Stimulated activated CD4-positive, alpha-beta T cell treated with anti-CD3 and anti-CD28 coated beads, Interleukin-1b, Interleukin-23, amount 100 ng/mL, for 1 hour (primary cell): ENCODE measurements at regions not wholly inside any gene's neighbourhood (a gene's known extent, or its start where the extent isn't known, plus 50 kb on each side); places are given as distances from the start of the nearest gene placed in this dataset.
"Not testable (repeated sequence)": the region's sequence is repeated elsewhere in the genome, so short reads cannot be mapped to it uniquely, and the experiment has no call there.

ENCODE experiments used
- DNase-seq, 2 donors: peaks; one replicate each; pipeline ENCODE4 v3.0.0-alpha.2; 2020; ENCODE audit warnings: low read depth in 2 of 2

DNA sequence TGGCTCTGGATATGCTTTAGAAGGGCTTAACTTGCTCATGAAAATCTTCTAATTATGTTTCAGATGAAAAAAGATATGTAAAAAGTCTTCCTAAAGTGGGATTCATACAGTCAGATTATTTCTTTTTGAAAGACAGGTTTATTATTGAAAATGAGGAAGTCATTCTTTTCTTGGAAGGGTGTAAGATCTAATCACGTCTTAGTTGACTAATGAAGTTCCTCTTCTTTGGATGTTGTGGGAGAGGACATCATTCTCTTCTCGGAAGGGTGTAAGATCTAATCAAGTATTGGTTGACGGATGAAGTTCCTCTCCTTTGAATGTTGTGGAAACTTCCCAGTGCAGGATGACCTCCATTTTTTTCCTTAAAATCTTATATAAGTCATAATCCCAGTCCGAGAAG is 74.9 kb downstream of the ALG10 start:
- DNase-seq, result no peak

DNA sequence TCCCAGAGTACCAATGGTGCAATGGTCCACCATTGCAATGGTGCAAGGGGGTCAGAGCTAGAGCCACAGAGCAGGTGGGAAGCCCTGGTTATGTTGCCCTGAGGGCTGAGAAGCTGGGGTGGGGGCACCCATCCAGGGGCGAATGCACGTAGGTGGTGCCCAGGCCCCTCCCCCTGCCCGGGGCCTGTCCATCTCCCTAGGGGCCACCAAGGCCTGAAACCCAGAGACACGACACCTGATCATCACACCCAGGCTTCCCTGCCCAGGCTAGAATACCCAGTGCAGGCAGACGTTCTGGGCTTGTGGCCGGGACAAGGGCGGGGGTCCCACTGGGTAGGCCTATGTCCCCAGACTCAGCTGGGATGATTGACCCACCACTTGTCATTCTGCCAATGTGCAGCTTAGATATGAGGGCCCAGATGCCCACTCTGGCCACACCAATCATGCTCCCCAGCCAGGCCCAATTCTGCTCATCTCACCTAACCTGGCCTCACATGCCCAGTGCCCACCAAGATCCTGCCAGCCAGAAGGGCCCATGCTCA is 83.2 kb downstream of the ALG10 start:
- DNase-seq, result no peak

DNA sequence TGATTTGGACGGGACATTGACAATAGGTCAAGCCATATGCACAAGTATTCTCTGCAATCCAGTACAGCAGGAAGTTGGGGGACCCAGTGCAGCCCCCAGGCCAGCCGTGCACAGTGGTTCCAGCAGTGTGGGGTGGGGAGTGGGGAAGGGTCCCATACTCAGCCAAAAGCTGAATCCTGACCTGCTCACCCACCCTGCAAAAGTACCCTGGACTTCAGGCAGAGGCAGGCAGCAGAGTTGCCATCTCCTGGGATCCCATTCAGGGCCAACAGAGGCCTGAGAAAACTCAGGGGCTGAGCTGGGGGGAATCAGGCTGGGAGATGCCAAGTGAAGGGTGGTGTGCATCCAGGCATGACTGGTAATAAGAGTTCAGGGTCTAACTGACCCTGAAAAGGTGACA is 83.9 kb downstream of the ALG10 start:
- DNase-seq, result no peak

DNA sequence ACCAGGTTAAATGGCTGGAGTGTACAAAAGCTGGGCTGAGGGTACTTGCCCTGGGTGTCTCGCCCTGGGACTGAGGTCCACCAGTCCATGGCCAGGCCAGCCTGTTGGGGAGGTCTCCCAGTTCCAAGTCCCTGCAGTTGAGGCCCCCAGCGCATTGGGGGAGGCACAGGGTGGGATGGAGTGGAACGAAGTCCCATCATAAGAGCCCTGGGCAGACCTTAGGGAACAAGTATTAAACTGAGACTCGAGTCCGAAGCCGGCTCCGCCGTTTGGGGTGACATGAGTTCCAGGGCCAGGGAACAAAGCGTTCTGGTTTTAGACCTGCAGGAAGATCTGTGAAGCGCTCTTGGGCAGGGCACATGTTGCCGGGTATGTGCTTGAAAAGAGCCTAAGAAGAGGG is 84.7 kb downstream of the ALG10 start:
- no peak for DNase-seq

DNA sequence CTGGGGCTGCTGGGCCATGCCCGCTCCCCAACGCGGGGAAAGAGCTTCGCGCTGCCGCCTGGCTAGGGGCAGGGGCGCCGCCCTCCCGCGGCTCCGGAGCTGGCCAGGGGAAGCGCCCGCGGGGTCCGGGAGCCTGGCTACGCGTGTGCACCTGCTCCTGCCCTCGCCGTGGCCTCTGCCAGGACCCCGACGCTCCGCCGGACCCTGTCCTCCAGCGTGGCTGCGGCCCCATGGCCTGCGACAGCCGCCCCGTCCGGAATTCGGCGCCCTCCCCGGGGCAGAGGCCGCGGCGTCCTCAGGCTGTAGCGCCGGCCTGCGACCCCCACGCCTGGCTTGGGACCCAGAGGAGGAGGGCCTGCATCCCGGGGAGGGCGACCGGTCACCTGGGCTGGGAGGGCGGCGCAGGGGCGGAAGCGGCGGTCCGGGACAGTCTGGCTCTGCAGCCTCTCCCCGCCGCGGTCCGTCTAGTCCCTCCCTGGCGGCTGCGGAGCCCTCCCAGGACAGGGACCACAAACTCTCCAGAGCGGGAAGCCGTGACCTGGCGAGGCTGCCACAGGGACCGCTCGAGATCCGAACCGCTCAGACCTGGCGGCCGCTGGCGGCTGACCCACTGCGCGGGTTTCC is 85.6 kb downstream of the ALG10 start:
- DNase-seq, result no peak

DNA sequence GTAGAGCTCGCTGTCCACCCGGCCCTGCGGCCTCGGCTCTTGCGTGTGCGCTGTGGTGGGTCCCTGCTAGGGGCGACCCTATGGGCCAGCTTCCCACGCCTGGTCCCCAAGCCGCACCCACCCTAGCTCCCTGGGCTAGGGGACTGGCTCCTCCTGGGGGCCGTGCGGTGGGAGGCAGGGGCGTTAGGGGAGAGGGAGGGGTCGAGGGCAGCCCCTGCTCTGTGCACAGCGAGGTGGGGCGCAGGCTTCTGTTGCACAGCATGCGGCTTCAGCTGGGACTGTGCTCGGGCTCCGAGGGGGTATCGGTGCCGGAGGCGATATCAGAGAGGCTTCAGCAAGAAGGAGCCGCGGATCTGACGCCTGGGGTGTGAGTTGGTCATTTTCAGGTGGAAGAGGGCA is 86.1 kb downstream of the ALG10 start:
- no peak for DNase-seq

DNA sequence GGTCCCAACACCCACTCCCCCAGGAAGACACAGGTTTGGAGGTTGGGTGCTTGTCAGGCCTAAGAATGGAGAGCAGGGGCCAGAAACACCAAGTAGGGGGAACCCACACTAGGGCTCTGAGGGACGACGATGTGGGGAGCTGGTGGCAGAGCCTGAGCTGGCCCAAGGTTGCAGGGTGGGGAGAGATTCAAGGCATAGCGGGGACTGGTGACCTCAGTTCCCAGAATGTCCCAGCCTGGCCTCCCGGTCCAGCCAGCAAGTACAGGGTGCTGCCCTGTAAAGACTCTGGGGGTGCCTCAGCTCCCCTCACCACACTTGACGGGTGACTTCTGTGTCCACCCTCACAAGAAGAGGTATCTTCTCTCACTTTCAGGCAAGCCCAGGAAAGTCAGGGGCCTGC is 86.7 kb downstream of the ALG10 start:
- no peak for DNase-seq

DNA sequence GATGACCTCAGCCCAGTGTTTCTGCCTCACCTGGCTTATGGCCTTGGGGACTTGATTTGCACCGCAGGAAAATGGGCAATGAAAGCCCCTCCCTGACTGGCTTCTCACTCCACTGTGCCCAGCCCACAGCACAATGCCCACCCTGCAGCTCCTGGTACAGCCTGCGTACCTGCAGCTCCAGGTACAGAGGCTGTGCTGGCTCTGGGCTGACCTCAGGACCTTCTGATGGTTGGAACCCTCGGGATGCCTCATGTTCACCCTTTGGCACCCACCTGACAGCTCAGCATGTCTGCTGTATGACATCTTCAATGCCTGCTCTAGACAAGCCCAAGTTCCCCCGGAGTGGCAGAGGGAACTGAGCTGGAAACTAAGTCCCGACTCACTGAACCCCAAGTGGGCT is 87.1 kb downstream of the ALG10 start:
- DNase-seq, result no peak

DNA sequence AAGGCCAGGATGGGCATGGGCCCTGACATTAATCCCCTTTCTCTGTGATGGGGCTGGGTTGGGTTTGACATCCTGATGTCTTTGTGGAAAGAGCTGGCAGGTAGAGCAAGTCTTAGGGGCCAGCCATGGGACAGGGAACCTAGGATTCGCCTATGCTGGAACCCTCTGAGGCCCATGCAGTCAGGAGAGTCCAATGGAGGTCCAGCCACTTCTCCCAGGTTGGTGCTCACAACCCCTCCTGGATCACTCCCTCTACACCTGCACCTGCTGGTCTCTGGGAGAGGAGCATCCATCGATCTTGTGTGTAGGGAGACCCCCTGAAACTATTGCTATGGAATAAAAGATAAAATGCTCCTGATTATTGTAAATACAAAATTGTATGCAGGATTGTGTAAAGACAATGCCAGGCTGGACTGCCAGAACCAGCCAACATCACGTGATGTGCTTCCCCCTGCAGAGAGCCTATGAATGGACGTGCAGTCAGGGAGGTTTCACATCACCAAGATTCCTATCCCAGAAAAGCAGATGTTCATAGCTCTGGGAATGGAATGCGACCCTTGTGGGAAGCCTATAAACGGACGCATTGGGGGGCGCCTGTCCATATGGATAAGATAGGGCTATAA is 87.7 kb downstream of the ALG10 start:
- not testable (repeated sequence) for DNase-seq

DNA sequence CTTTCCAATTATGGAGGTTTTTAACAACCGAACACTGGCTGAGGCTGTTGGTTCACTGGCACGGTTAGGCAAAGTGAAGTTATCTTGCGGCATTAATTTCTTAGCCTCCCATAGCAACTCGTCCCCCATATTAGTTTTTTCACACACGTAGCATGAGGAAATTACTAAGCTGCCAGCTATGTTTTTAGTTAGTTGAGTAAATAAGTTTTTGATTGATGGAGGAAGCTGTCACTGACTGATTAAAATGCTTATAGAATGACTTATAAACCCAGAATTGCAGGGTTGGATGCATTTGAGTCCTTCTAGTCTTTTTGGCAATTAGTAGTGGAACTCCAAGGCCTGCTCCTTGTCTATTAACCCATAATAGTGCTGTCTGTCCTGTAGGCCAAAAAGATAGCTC is 97.1 kb downstream of the ALG10 start:
- no peak for DNase-seq

DNA sequence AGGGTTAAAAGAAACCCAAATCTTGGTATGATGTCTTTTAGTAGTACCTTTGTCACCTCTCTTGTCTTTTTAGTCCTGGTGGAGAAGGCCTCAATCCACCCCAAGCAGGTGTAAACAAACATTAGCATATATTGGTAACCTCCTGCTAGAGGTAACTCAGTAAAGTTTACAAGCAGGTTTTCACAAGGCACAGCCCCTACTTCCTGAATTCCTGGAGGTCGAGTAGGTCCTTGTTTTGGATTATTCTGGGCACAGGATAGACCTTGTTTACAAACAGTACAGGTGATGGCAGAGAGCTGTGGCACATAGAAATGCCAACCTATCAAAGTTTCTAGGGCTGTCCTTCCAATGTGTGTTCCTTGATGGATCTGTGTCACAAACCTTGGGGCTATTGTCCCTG is 99.1 kb downstream of the ALG10 start:
- DNase-seq, result no peak

DNA sequence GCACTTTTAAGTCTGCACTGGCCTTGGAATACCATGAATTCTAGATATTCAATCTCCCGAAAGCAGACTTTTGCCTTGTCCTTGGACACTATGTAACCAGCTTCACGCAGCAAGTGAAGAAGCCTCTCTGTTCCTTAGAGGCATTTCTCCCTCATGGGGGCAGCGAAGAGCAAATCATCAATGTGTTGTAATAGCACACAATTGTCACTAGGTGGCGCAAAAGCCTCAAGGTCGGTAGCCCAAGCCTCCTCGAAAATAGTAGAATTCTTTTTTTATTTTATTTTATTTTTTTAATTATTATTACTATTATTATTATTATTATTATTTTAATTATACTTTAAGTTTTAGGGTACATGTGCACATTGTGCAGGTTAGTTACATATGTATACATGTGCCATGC is 100.8 kb downstream of the ALG10 start:
- DNase-seq, result not testable (repeated sequence)

DNA sequence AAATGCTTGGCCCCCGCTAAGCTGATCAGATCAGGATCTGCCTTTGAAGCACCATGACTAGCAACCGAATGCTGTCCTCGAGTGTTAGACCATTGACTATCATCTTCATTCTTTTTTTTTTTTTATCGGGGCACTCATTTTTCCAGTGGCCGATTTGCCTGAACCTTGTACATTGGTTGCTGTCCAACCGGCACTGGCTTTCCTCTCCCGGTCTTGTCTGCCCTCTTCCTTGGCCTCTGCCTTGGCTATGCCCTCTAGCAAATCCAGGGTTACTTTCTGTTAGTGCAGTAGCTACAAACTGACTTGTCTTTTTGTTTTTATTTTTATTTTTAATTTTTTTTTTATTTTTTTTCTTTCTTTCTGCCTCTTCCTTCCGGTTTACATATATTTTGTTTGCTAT is 102.3 kb downstream of the ALG10 start:
- no peak for DNase-seq

DNA sequence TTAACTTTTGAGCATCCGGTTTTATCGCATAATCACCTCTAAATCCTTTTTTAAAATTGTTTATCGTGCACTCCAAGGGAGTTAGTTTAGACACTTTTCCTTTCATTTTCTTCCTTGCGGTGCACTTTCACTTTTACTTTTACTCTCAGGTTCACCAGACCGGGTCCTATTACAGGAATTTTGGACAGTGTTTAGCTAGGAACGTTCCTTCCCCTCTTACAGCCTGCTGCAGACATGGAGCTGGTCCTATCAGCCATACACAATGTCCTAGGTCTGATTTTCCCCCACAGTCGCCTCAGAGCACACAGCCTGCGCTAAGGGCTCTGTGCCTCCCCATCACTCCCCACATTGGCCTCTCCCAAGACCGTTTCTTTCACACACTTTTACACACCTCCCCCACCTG is 103.9 kb downstream of the ALG10 start:
- DNase-seq, result no peak

DNA sequence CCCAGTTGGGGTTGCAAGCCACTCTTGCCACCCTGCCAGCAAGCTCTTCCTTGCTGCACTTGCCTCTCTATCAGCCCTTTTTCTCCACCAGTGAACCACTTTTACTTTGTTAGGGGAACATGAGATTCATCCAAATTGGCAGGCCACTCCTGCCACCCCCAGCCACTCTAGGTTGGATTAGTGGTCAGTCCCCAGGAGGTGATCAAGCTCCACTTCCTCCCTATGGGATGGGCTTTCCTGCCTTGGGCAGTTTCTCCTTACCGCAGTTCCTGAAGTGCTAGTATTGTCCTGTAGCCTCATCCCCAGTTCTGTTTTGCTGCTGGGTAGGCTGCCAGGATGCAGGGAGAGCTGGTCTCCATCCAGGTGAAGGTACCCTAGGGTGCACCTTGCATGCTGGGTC is 104.5 kb downstream of the ALG10 start:
- no peak for DNase-seq

DNA sequence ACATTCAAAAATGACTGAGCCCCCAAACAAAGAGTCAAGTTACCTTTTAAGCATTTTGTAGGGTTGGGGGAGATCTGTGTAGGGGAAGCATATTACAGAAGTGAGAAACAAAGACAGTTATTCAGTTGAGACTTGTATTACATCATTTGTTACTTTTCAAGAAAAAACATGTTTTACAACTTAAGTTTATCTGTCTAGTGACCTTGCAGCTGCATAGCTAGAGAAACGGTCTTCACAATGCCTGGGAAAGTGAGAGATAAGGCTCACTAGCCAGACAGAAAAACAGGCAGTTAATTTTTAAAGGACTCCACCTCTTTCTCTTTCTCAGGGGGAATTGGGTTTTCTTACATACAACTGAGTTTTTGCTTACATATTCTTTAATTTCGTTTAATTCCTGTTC is 105.1 kb downstream of the ALG10 start:
- DNase-seq, result not testable (repeated sequence)

DNA sequence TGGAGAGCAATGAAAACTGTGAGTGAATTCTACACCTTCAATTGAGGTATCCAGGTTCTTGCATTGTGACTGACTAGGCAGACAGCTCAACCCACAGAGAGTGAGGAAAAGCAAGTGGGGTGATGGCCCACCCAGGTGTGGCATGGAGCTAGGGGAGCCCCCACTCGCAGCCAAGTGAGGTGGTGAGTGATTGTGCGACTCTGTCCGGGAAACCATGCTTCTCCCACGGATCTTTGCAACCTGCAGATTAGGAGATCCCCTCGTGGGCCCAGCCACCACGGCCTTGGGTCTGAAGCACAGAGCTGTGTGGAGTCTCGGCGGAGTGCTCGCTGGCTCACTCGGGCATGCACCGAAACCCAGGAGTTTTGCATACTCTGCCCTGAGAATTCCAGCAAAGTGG is 120.1 kb downstream of the ALG10 start:
- no peak for DNase-seq

DNA sequence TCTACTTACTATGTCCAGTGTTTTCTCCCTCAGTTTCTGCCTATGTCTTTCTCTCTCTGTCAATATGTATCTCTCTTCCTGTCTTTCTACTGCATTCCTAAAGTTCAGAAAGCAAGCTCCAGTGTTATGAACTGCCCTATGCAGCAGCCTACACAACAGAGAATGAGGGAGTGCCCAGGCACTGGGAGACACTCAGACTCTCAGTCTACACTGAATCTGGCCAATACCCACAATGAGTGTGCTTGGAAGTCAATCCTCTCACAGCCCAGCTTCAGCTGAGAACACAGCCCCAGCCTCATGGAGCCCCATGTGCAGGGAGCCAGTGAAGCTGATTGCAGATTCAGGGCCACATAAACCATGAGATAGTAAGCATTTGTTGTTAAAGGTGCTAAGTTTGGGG is 128.7 kb downstream of the ALG10 start:
- no peak for DNase-seq

DNA sequence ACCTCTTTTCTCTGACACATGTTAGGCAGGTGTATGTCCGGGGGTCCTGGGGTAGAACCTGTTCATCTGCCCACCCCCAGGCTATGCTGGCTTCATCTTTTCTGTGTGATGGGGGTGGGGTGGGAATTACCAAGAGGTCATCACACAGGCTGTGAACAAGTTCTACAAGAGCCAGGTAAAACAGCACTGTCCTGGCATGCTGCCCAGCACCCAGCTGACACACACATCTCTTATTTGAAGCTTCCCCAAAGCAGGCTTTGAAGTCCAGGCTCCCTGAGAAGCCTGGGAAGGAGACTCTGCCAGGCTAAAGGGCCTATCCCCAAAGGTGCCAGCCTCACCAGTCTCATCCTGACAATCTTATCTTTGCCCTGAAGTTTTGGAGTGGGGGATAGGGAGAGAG is 141.1 kb downstream of the ALG10 start:
- no peak for DNase-seq

DNA sequence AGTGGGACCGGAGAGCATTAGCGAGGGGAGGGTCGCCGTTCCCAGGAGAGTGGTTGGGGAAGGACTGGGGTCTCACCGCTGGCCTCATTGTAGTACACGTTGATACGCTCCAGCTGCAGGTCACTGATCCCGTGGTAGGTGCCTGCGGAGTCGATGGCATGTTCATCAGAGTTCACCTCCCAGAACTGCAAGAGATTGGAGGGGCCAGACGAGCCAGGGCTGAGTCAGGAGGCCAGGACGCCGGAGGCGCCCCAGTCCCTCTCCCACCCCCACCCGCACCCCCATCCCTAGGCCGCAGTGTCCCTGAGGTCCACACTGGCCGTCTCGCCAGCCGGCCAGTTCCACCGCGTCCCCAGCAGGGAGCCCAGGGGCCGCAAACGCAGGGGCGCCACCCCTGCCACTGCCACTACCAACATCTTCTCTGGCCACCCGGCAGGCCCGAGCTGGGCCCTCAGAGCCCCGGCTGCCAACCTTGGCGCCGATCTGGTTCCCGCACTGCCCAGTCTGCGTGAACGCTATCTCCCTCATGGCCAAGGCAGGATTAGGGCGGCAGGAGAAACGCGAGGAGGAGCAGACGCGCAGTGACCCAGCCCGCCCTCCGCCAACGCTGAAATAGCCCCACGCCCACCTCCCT is 144.2 kb downstream of the ALG10 start:
- no peak for DNase-seq

DNA sequence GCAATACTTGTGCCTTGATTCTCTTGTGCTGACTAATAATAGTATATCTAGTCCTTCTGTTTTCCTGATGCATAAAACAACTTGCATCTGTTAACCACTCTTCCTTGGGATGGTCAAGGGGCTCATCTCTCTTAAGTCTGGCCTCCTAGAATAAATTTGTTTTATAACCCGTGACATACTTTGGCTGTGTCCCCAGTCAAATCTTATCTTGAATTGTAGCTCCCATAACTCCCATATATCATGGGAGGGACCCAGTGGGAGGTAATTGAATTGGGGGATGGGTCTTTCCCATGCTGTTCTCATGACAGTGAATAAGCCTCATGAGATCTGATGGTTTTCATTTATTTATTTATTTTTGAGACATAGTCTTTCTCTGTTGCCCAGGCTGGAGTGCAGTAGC is 146.2 kb downstream of the ALG10 start:
- not testable (repeated sequence) for DNase-seq

DNA sequence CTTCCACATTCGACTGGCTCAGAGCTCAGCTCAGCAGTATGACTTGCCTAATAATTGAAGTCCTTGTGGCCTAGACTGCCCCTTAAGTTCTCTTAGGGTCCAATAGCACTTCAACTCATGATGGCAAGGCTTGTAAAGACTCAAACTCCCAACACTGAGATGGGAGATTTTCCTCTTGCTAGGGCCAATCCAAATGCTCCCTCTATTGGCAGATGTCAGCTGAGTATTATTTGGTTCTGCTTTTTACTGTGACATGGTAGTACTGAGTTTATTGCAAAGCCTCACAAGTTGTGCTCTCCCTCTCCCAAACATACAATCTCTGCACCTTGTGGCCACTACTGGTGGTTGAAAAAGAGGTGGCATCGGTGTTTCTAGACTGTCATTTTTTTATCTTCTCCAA is 164.2 kb downstream of the ALG10 start:
- DNase-seq, result no peak

DNA sequence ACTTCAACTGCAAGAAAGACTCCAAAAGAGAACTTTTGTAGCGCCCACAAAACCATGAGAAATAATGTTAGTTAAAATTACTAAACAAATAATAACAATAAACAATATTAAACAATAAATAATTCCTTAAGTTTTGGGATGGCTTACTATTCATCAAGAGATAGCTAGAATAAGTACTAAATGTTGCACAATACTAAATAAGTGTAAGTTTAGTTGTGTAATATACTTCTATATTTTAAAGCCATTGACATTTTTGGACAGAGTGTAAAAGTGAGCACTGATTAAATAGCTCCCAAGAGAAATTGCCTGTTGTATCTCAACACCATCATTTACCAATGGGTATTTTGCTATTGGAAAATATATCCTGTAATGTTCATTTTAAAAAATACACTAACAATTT is 166.7 kb downstream of the ALG10 start:
- no peak for DNase-seq
